SK-N-SH (cell line): ENCODE measurements at regions not wholly inside any gene's neighbourhood (a gene's known extent, or its start where the extent isn't known, plus 50 kb on each side); places are given as distances from the start of the nearest gene placed in this dataset.

Source experiments
- CTCF ChIA-PET: fragments of 300-600, 350-600 bp; formaldehyde crosslinking; extraction: SDS; loops from one replicate; lab custom pipeline; 2021; lab: Yijun Ruan, JAX
- POLR2A ChIA-PET: fragments of 350-600 bp; sonication (Branson Sonifier 250); formaldehyde crosslinking; extraction: SDS; loops from one replicate; lab custom pipeline; 2020; ENCODE audit warnings: antibody characterized with exemption, inconsistent platforms; lab: Yijun Ruan, JAX
- DNase-seq: peaks from one replicate; pipeline ENCODE4 v3.0.0; 2012
- H2AFZ ChIP-seq: fragments of 200-600 bp; sonication (generic); 2 replicates; pipeline ENCODE4 v1.8.1; 2016; ENCODE audit warnings: antibody characterized with exemption, mild to moderate bottlenecking, low read depth
- H3F3A ChIP-seq: fragments of 200-600 bp; sonication (generic); replicated peaks from 2 replicates; pipeline ENCODE3; 2016; ENCODE audit warnings: antibody characterized with exemption, mild to moderate bottlenecking; ENCODE audit not compliant: insufficient read depth
- H3K27ac ChIP-seq, 2 experiments: fragments of 200-500 bp in 1 of 2; fragments of 200-600 bp in 1 of 2; sonication (Bioruptor generic) in 1 of 2; sonication (generic), shearing (Covaris generic) in 1 of 2; 2 replicates each; pipeline versions ENCODE4 v1.5.1 to v1.6.1; 2014 to 2016; ENCODE audit warnings: low read depth in 2 of 2, inconsistent platforms in 1 of 2, low read length in 1 of 2, mild to moderate bottlenecking in 1 of 2, mixed read lengths in 1 of 2
- H3K27me3 ChIP-seq: fragments of 200-600 bp; sonication (generic), shearing (Covaris generic); 2 replicates; pipeline ENCODE4 v1.6.1; 2016; ENCODE audit warnings: mixed run types; ENCODE audit not compliant: insufficient read depth
- H3K36me3 ChIP-seq, 2 experiments: fragments of 200-500 bp in 1 of 2; fragments of 200-600 bp in 1 of 2; sonication (Bioruptor generic) in 1 of 2; sonication (generic) in 1 of 2; replicated peaks in 1 of 2; 2 replicates each; pipeline versions ENCODE3 to v1.5.1; 2014 to 2016; ENCODE audit warnings: low read length in 1 of 2, mild to moderate bottlenecking in 1 of 2; ENCODE audit not compliant: insufficient read depth in 2 of 2, control insufficient read depth in 1 of 2
- H3K4me1 ChIP-seq, 2 experiments: fragments of 200-500 bp in 1 of 2; fragments of 200-600 bp in 1 of 2; sonication (Bioruptor generic) in 1 of 2; sonication (generic), shearing (Covaris generic) in 1 of 2; 2 replicates each; pipeline versions ENCODE4 v1.5.1 to v1.6.1; 2014 to 2016; ENCODE audit warnings: low read depth in 1 of 2, low read length in 1 of 2, mixed run types in 1 of 2; ENCODE audit not compliant: insufficient read depth in 2 of 2, control insufficient read depth in 1 of 2
- H3K4me2 ChIP-seq: fragments of 200-600 bp; sonication (generic), shearing (Covaris generic); 2 replicates; pipeline ENCODE4 v1.6.1; 2017; ENCODE audit warnings: mixed run types
- H3K4me3 ChIP-seq, 2 experiments: fragments of 200-500 bp in 1 of 2; fragments of 200-600 bp in 1 of 2; sonication (Bioruptor generic) in 1 of 2; sonication (generic), shearing (Covaris generic) in 1 of 2; 2 replicates each; pipeline versions ENCODE4 v1.5.1 to v1.8.1; 2014 to 2016; ENCODE audit warnings: low read depth in 2 of 2, inconsistent platforms in 1 of 2, low read length in 1 of 2, mild to moderate bottlenecking in 1 of 2, mixed read lengths in 1 of 2, moderate library complexity in 1 of 2
- H3K79me2 ChIP-seq: fragments of 200-600 bp; sonication (generic); 2 replicates; pipeline ENCODE4 v1.8.1; 2017; ENCODE audit warnings: mild to moderate bottlenecking; ENCODE audit not compliant: insufficient read depth
- H3K9ac ChIP-seq: fragments of 200-600 bp; sonication (generic); 2 replicates; pipeline ENCODE4 v1.6.1; 2017; ENCODE audit warnings: mixed run types
- H3K9me2 ChIP-seq: fragments of 200-600 bp; sonication (generic); 2 replicates; pipeline ENCODE4 v1.6.1; 2017; ENCODE audit warnings: mixed run types
- H3K9me3 ChIP-seq: fragments of 200-600 bp; sonication (generic); 2 replicates; pipeline ENCODE4 v1.6.1; 2017; ENCODE audit warnings: mixed run types, mild to moderate bottlenecking, moderate library complexity
- H4K20me1 ChIP-seq: fragments of 200-600 bp; sonication (generic); 2 replicates; pipeline ENCODE4 v1.6.1; 2017; ENCODE audit warnings: mild to moderate bottlenecking, mixed run types; ENCODE audit not compliant: insufficient read depth
- CHD2 ChIP-seq: fragments of 150-350 bp; IDR thresholded peaks from 2 replicates; pipeline ENCODE4 v1.6.1; 2018; ENCODE audit warnings: low read length; ENCODE audit not compliant: partially characterized antibody
- ELF1 ChIP-seq: IDR thresholded peaks from 2 replicates; pipeline ENCODE4 v1.4.0; 2012
- EP300 ChIP-seq, 2 experiments: IDR thresholded peaks; 2 replicates each; pipeline versions ENCODE4 v1.4.0 to v1.6.1; 2012; ENCODE audit warnings: borderline replicate concordance in 1 of 2, low read depth in 1 of 2, low read length in 1 of 2
- EZH2phosphoT487 ChIP-seq: fragments of 200-600 bp; sonication (generic); IDR thresholded peaks from 2 replicates; pipeline ENCODE4 v1.6.1; 2017; ENCODE audit warnings: low read depth, mixed run types, mild to moderate bottlenecking, antibody characterized with exemption, moderate library complexity, borderline replicate concordance
- FOSL2 ChIP-seq: IDR thresholded peaks from 2 replicates; pipeline ENCODE4 v1.4.0; 2012; ENCODE audit warnings: low read depth, mild to moderate bottlenecking, moderate library complexity, borderline replicate concordance
- FOXJ3 ChIP-seq: sonication (generic); formaldehyde crosslinking; IDR thresholded peaks from 2 replicates; pipeline ENCODE4 v1.5.1; 2020; ENCODE audit warnings: mild to moderate bottlenecking, missing genetic modification reagents
- GATA2 ChIP-seq: sonication (generic); formaldehyde crosslinking; IDR thresholded peaks from 2 replicates; pipeline ENCODE4 v1.5.0; 2020; ENCODE audit warnings: mild to moderate bottlenecking, missing genetic modification reagents
- JUND ChIP-seq: IDR thresholded peaks from 2 replicates; pipeline ENCODE4 v1.4.0; 2012
- MAX ChIP-seq: IDR thresholded peaks from 2 replicates; pipeline ENCODE4 v1.4.0; 2012; ENCODE audit warnings: low read depth
- POLR2AphosphoS5 ChIP-seq: IDR thresholded peaks from 2 replicates; pipeline ENCODE4 v1.6.1; 2012; ENCODE audit warnings: low read depth, low read length
- RFX5 ChIP-seq: IDR thresholded peaks from 2 replicates; pipeline ENCODE4 v1.6.1; 2012; ENCODE audit warnings: mild to moderate bottlenecking, improper control_type of control experiment, low read length
- TAF1 ChIP-seq: IDR thresholded peaks from 2 replicates; pipeline ENCODE4 v1.6.1; 2012; ENCODE audit warnings: low read depth, mild to moderate bottlenecking, low read length, moderate library complexity, borderline replicate concordance
- TCF12 ChIP-seq: IDR thresholded peaks from 2 replicates; pipeline ENCODE4 v1.4.0; 2012
- TEAD4 ChIP-seq: IDR thresholded peaks from 2 replicates; pipeline ENCODE4 v1.4.0; 2012; ENCODE audit warnings: mild to moderate bottlenecking, borderline replicate concordance; ENCODE audit not compliant: insufficient read depth
- USF1 ChIP-seq: IDR thresholded peaks from 2 replicates; pipeline ENCODE4 v1.4.0; 2012; ENCODE audit warnings: low read depth, borderline replicate concordance
- YY1 ChIP-seq: IDR thresholded peaks from 2 replicates; pipeline ENCODE4 v1.4.0; 2012; ENCODE audit warnings: low read depth, mild to moderate bottlenecking
- WGBS: methylation state at CpG from one replicate; pipeline ENCODE4 v1.1.6; 2017; ENCODE audit warnings: low lambda C conversion rate; 5-methylcytosine and 5-hydroxymethylcytosine counted together

GRCh38 chr7:120205101-120205500, 67.9 kb upstream of the KCND2 start:
- no peaks in the 10 kb centered on the region for H3K9me3 ChIP-seq
- H3K4me3 ChIP-seq = no peak overlapping the region
- H3K4me2 ChIP-seq = no peak overlapping the region
- no peak overlapping the region for H3K9ac ChIP-seq
- no peaks in the 10 kb centered on the region for H3F3A ChIP-seq
- H3K79me2 ChIP-seq = no peaks in the 10 kb centered on the region
- no peak overlapping the region for H3K27ac ChIP-seq
- H2AFZ ChIP-seq = no peak overlapping the region
- no peaks in the 10 kb centered on the region for H3K9me2 ChIP-seq
- ChIA-PET POLR2A (no interaction called here), CTCF (interaction anchor here (0.7 kb wide), 1 partner anchor 460 kb away, joined by 3 read pairs; no protein-coding TSS in a partner anchor)
- 0 out of 2 replicates have a peak, but pooled peaks cover 2% of the 10 kb centered on the region for H4K20me1 ChIP-seq
- TF ChIP-seq USF1 = no peak
- TF ChIP-seq YY1 = no peak
- TF ChIP-seq TCF12 = no peak
- TF ChIP-seq ELF1 = no peak
- no peak for TF ChIP-seq RFX5
- no peak for TF ChIP-seq FOXJ3 (CRISPR knock-in tag)
- DNase-seq = no peak
- WGBS = 0% methylated on average over 2 of the region's 2 CpGs
- H3K4me1 ChIP-seq = no peaks in the 10 kb centered on the region
- no peaks in the 10 kb centered on the region for H3K36me3 ChIP-seq
- H3K27me3 ChIP-seq = no peaks in the 10 kb centered on the region

- TF ChIP-seq MAX (no peak), GATA2 (CRISPR knock-in tag) (no peak), TAF1 (no peak), JUND (no peak), EZH2phosphoT487 (no peak), EP300 (IDR thresholded peaks at IDR 0.05; ENCODE audit: borderline replicate concordance in 1 of 2, low read depth in 1 of 2, low read length in 1 of 2) (no peak), CHD2 (no peak), POLR2AphosphoS5 (no peak), FOSL2 (no peak), TEAD4 (no peak)
- TF ChIP-seq, all 33 proteins: peak for 0
- Histone ChIP-seq H3K79me2 (no peaks in the 10 kb centered on the region), H3K9ac (no peak overlapping the region), H3K4me3 (no peak overlapping the region), H3K9me2 (no peaks in the 10 kb centered on the region), H3K36me3 (no peaks in the 10 kb centered on the region), H3K27ac (no peak overlapping the region), H4K20me1 (0 out of 2 replicates have a peak, but pooled peaks cover 2% of the 10 kb centered on the region), H2AFZ (no peak overlapping the region), H3K4me2 (no peak overlapping the region), H3K9me3 (no peaks in the 10 kb centered on the region), H3F3A (no peaks in the 10 kb centered on the region), H3K27me3 (no peaks in the 10 kb centered on the region), H3K4me1 (no peaks in the 10 kb centered on the region)
- DNase-seq = no peak
- POLR2A ChIA-PET = no interaction called here
- CTCF ChIA-PET = no interaction called here
- 0% methylated on average over 3 of the region's 3 CpGs for WGBS
These were observed 65.9 kb upstream of the KCND2 start for GRCh38 chr7:120207037-120207436.
